Body of pancreas (tissue), 4 donors: ENCODE measurements at regions not wholly inside any gene's neighbourhood (a gene's known extent, or its start where the extent isn't known, plus 50 kb on each side); places are given as distances from the start of the nearest gene placed in this dataset.

Experiments
- CTCF ChIP-seq, 7 experiments: fragments of 450-650 bp in 4 of 7; fragments of 200-600 bp in 3 of 7; sonication (generic) in 3 of 7; IDR thresholded peaks; one replicate each; pipeline ENCODE4 v1.5.1; 2016 to 2019; ENCODE audit warnings: antibody characterized with exemption in 7 of 7
- POLR2A ChIP-seq, 3 donors: fragments of 450-650 bp; IDR thresholded peaks; one replicate each; pipeline ENCODE4 v1.6.1; 2016; ENCODE audit warnings: antibody characterized with exemption in 3 of 3, mild to moderate bottlenecking in 2 of 3

GRCh38 chr21:35368326-35368725 lies 319.2 kb upstream of the RUNX1 start:
- TF ChIP-seq POLR2A (IDR thresholded peaks at IDR 0.05) (no peak), CTCF (IDR thresholded peaks at IDR 0.05) (no peak)
